Epithelial cell of proximal tubule (primary cell): ENCODE measurements at regions not wholly inside any gene's neighbourhood (a gene's known extent, or its start where the extent isn't known, plus 50 kb on each side); places are given as distances from the start of the nearest gene placed in this dataset.

Experiments used
- DNase-seq: peaks from one replicate; pipeline ENCODE4 v3.0.0-alpha.2; 2011; ENCODE audit warnings: low read depth
- H3K4me3 ChIP-seq: 2 replicates; pipeline ENCODE4 v1.5.1; 2011; ENCODE audit warnings: low read depth, mild to moderate bottlenecking, low read length
- TF ChIP-seq, protein P1 (sequence below): conservative IDR thresholded peaks from 2 replicates; pipeline ENCODE4 v1.5.1; 2012; ENCODE audit warnings: low read depth, mild to moderate bottlenecking, low read length

DNA sequence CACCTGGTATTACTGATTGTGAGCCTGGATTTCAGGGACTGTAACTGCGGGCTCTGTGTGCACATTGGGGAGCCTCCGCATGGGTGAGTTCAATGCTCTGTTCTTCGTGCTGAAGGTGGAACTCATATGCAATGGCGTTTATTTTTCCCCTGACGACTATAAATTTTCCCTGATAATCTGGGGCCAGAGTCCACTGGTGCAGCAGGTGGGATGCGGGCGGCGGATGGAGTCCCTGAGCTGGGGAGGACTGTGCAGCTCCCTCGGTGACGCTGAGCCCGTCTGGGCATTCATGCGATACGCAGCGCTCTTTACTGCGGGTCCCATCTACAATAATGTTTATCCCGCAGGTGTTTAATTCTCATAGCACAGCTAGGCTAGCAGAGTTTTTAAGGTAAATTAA, 181.6 kb upstream of the ALKAL2 start:
- TF ChIP-seq, protein P1, sequence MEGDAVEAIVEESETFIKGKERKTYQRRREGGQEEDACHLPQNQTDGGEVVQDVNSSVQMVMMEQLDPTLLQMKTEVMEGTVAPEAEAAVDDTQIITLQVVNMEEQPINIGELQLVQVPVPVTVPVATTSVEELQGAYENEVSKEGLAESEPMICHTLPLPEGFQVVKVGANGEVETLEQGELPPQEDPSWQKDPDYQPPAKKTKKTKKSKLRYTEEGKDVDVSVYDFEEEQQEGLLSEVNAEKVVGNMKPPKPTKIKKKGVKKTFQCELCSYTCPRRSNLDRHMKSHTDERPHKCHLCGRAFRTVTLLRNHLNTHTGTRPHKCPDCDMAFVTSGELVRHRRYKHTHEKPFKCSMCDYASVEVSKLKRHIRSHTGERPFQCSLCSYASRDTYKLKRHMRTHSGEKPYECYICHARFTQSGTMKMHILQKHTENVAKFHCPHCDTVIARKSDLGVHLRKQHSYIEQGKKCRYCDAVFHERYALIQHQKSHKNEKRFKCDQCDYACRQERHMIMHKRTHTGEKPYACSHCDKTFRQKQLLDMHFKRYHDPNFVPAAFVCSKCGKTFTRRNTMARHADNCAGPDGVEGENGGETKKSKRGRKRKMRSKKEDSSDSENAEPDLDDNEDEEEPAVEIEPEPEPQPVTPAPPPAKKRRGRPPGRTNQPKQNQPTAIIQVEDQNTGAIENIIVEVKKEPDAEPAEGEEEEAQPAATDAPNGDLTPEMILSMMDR: no peak
- no peak overlapping the region for H3K4me3 ChIP-seq
- no peak for DNase-seq

DNA sequence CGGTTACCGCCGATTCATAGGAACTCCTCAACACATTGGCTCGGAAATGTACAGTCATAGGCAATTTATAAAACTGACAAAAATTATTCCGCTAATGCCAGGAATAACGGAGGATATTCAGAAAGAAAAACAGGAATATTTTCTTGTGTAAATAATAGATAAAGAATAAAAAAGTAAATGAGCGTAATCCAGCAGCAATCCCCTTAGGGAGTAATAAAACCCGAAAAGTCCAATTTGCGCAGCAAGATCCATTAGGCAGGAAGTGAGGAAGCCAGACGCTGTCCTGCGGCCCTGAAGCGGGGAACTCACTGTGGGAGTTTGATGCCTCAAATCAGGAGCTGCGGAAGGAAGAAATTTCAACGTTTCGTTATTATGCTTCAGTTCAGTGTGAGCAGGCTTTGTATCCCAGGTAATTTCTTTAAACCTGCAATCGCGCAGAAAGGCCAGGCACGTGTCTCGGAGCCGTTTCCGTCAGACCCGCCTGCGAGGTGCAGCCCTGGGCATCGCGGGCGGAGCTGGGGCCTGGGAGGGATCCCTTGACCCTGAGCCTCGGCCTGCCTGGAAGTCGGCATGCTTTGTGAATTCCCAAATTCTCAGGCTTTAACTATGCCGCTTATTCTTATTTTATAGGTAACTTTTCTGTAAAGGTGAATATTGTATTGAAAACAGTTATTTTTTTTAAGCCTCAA, 180.9 kb upstream of the ALKAL2 start:
- H3K4me3 ChIP-seq: no peak overlapping the region
- TF ChIP-seq, protein P1: no peak
- DNase-seq: no peak

DNA sequence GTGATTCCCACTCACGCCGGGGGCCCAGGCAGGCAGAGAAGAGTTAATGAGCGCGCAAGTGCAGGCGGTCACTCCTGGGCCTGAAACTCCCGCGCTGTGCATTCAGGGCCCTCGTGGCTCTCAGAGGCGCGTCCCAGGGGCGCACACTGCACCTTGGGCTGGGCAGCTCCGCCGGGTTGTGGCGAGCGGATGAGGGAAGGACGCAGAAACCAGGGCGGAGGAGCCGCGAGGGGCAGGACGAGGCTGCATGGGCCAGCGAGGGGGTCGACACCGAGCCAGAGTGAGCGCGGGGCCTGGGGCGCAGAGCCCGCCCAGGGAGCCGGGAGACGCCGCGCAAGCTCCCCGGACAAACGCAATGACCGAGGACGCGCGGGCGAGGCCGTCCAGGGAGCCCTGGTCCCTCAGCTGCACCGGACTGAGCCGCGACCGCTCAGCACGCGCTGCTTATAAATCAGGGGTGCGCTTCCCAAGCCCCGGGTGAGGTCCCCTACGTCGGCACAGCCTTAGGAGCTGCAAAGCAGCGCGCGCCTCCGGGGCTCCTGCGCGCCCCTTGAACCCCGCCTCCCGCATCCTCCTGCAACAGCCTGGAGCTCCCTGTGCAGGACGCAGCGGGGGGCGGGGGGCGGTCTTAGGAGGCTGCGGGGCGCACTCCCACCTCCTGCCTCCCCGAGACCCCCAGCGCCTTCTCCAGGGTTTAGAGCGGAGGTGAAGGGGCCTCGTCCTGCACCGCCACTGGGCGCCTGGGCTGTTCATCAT, 180.2 kb upstream of the ALKAL2 start:
- TF ChIP-seq, protein P1: no peak
- H3K4me3 ChIP-seq: no peak overlapping the region
- DNase-seq: no peak

DNA sequence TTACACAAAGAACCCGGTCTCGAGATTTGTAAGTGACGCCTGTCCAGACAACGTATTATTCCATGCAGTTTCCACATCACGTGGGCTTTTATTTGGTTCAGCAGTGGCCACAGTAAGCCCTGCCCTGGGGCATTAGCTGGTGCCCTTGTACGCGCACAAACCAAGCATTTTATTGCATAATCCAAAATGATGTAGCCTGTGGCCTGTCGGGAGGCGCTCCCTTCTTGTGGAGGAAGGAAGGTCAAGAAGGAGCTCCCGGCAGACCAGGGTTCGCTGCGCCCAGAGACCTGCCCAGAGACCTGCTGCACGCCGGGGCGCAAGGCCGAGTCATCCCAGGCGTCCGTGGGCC, 179.6 kb upstream of the ALKAL2 start:
- no peak overlapping the region for H3K4me3 ChIP-seq
- TF ChIP-seq, protein P1: no peak
- no peak for DNase-seq

DNA sequence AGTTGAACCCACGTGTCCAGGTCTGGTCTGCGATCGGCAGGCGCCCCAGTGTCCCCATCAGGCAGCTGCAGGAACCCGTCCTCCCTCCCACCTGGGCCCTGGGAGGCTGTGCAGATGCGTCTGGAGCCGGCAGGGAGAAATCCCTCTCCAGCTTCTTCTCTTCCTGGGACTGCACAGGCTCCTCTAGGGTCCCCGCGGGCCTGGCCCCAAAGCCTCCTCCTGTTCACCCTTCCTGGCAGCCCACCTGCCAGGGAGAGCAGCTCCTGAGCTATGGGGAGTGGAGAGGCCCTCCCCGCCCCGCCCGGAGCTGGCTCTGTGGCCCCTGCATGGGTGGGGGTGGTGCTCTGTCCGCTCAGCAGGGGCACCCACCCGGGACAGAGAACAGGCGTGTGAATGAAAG, 179.2 kb upstream of the ALKAL2 start:
- H3K4me3 ChIP-seq: no peak overlapping the region
- no peak for DNase-seq
- TF ChIP-seq, protein P1: no peak

DNA sequence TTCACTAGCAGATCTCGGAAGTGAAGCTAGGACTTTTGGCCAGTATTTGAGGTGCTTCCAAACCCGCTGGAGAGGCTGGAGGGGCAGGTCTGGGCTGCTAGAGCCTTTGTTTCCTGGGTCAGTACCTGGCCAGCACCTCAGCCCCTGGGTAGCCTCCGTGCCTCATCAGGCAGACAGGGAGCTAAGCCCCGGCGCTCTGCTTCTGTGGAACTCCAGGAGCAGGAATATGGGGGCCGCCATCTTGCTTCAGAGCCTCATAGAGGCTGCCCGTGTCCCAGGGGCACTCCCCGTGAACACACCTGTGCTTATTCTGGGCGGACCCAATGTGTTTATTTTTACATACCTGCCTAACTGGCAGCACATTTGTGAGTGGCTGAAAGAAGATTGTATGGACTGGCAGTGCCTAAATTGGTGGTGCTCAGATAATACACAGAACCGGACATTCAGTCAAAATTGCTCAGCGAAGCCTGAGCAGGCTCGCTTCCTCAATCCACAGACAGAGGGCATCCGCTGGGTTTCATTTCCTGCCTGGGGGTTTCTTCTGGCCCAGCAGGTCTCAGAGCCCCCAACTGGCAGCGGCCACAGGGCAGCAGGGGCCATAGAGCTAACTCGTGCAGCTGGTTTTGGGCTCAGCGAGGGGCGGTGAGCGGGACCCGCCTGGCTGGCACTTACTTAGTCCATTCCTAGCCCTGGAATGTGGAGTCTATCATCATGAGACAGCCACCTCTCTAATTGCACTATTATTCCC, 176.8 kb upstream of the ALKAL2 start:
- DNase-seq: no peak
- TF ChIP-seq, protein P1: no peak
- H3K4me3 ChIP-seq: no peak overlapping the region
